ENCODE measurements at regions not wholly inside any gene's neighbourhood (a gene's known extent, or its start where the extent isn't known, plus 50 kb on each side); places are given as distances from the start of the nearest gene placed in this dataset.

- intact Hi-C loops (cut with micrococcal nuclease; ENCODE audit: unreplicated experiment) = no loop called here
- BruUV-seq (replicated peaks) = no TSS peak
- CTCF ChIA-PET (ENCODE audit: unreplicated experiment) = no interaction called here
Observed at GRCh38 chr7:106795084-106795876, 69.8 kb upstream of the PIK3CG start.

GRCh38 chr7:106795877-106796231 is 69.2 kb upstream of the PIK3CG start:
- Histone ChIP-seq H3K4me2 (ENCODE audit: low read length) (no peak overlapping the region), H3K27ac (ENCODE audit: low read depth, low read length, poor library complexity, severe bottlenecking) (no peak overlapping the region), H3K36me3 (ENCODE audit: insufficient read depth, low read length) (no peaks in the 10 kb centered on the region), H3K9me3 (ENCODE audit: low read length) (peaks cover 26% of the 10 kb centered on the region), H4K20me1 (ENCODE audit: insufficient read depth, low read length) (no peaks in the 10 kb centered on the region), H3K4me3 (ENCODE audit: low read depth, low read length, poor library complexity, severe bottlenecking) (no peak overlapping the region), H3K9me2 (ENCODE audit: insufficient read depth, low read length) (no peaks in the 10 kb centered on the region), H3K79me2 (ENCODE audit: insufficient read depth, low read depth, low read length) (no peaks in the 10 kb centered on the region), H3K4me1 (ENCODE audit: insufficient read depth, low read length, poor library complexity, severe bottlenecking) (no peaks in the 10 kb centered on the region), H2AFZ (ENCODE audit: low read length) (no peak overlapping the region)
- CTCF ChIA-PET (ENCODE audit: unreplicated experiment) = no interaction called here
- no peak for TF ChIP-seq CTCF (conservative IDR thresholded peaks at IDR 0.05; ENCODE audit: low read length)
- DNase-seq (ENCODE audit: low spot score) = no peak
- POLR2A ChIA-PET = no interaction called here
- intact Hi-C loops (cut with micrococcal nuclease; ENCODE audit: unreplicated experiment) = no loop called here
- BruUV-seq (replicated peaks) = no TSS peak

More at GRCh38 chr7:106795084-106795876, 69.8 kb upstream of the PIK3CG start:
- H2AFZ ChIP-seq (ENCODE audit: low read length) = no peak overlapping the region
- H3K4me2 ChIP-seq (ENCODE audit: low read length) = no peak overlapping the region
- H3K4me3 ChIP-seq (ENCODE audit: low read depth, low read length, poor library complexity, severe bottlenecking) = no peak overlapping the region
- H3K27ac ChIP-seq (ENCODE audit: low read depth, low read length, poor library complexity, severe bottlenecking) = no peak overlapping the region
- no peak for DNase-seq (ENCODE audit: low spot score)
- H3K9me3 ChIP-seq (ENCODE audit: low read length) = peaks cover 26% of the 10 kb centered on the region
- no peaks in the 10 kb centered on the region for H3K79me2 ChIP-seq (ENCODE audit: insufficient read depth, low read depth, low read length)
- POLR2A ChIA-PET = no interaction called here
- no peak for TF ChIP-seq CTCF (conservative IDR thresholded peaks at IDR 0.05; ENCODE audit: low read length)
- no peaks in the 10 kb centered on the region for H3K4me1 ChIP-seq (ENCODE audit: insufficient read depth, low read length, poor library complexity, severe bottlenecking)
- H3K36me3 ChIP-seq (ENCODE audit: insufficient read depth, low read length) = no peaks in the 10 kb centered on the region
- H4K20me1 ChIP-seq (ENCODE audit: insufficient read depth, low read length) = no peaks in the 10 kb centered on the region
- H3K9me2 ChIP-seq (ENCODE audit: insufficient read depth, low read length) = no peaks in the 10 kb centered on the region

GRCh38 chr7:106797937-106798336 is 67.1 kb upstream of the PIK3CG start:
- intact Hi-C loops (cut with micrococcal nuclease; ENCODE audit: unreplicated experiment) = no loop called here
- ChIA-PET POLR2A (no interaction called here), CTCF (ENCODE audit: unreplicated experiment) (no interaction called here)

More at GRCh38 chr7:106797937-106798336, 67.1 kb upstream of the PIK3CG start:
- no peak for DNase-seq (ENCODE audit: low spot score)
- no TSS peak for BruUV-seq (replicated peaks)
- H3K4me3 ChIP-seq (ENCODE audit: low read depth, low read length, poor library complexity, severe bottlenecking) = no peak overlapping the region
- TF ChIP-seq EZH2phosphoT487 (IDR thresholded peaks at IDR 0.05; ENCODE audit: borderline replicate concordance, low read depth, low read length) (no peak), CTCF (conservative IDR thresholded peaks at IDR 0.05; ENCODE audit: low read length) (no peak)
- no peaks in the 10 kb centered on the region for H4K20me1 ChIP-seq (ENCODE audit: insufficient read depth, low read length)
- no peaks in the 10 kb centered on the region for H3K9me2 ChIP-seq (ENCODE audit: insufficient read depth, low read length)
- H3K36me3 ChIP-seq (ENCODE audit: insufficient read depth, low read length) = no peaks in the 10 kb centered on the region
- no peak overlapping the region for H2AFZ ChIP-seq (ENCODE audit: low read length)
- H3K4me2 ChIP-seq (ENCODE audit: low read length) = no peak overlapping the region
- peaks cover 26% of the 10 kb centered on the region for H3K9me3 ChIP-seq (ENCODE audit: low read length)
- no peak overlapping the region for H3K27ac ChIP-seq (ENCODE audit: low read depth, low read length, poor library complexity, severe bottlenecking)
- no peaks in the 10 kb centered on the region for H3K79me2 ChIP-seq (ENCODE audit: insufficient read depth, low read depth, low read length)
- no peaks in the 10 kb centered on the region for H3K4me1 ChIP-seq (ENCODE audit: insufficient read depth, low read length, poor library complexity, severe bottlenecking)
